GM11168 (cell line): ENCODE measurements at regions not wholly inside any gene's neighbourhood (a gene's known extent, or its start where the extent isn't known, plus 50 kb on each side); places are given as distances from the start of the nearest gene placed in this dataset.
"Not testable (repeated sequence)": the region's sequence is repeated elsewhere in the genome, so short reads cannot be mapped to it uniquely, and the experiment has no call there.

Experiments used
- in situ Hi-C: fragments of 300-500 bp; cut with MboI; formaldehyde crosslinking; loops from one replicate; pipeline ENCODE4 v1.12.0; 2022; ENCODE audit warnings: low sequenced_read_pairs; ENCODE audit not compliant: unreplicated experiment

GRCh38 chr15:44900796-44901195 lies 55.7 kb upstream of the TERB2 start:
- in situ Hi-C loops = not testable (repeated sequence)

GRCh38 chr15:44903281-44903680 lies 53.2 kb upstream of the TERB2 start:
- in situ Hi-C loops = not testable (repeated sequence)

GRCh38 chr15:44904651-44905340 lies 51.7 kb upstream of the TERB2 start:
- in situ Hi-C loops = not testable (repeated sequence)
